COLO829 (cell line): ENCODE measurements at regions not wholly inside any gene's neighbourhood (a gene's known extent, or its start where the extent isn't known, plus 50 kb on each side); places are given as distances from the start of the nearest gene placed in this dataset.

Experiments used
- DNase-seq: peaks from one replicate; pipeline ENCODE4 v3.0.0; 2012; ENCODE audit warnings: low spot score

DNA sequence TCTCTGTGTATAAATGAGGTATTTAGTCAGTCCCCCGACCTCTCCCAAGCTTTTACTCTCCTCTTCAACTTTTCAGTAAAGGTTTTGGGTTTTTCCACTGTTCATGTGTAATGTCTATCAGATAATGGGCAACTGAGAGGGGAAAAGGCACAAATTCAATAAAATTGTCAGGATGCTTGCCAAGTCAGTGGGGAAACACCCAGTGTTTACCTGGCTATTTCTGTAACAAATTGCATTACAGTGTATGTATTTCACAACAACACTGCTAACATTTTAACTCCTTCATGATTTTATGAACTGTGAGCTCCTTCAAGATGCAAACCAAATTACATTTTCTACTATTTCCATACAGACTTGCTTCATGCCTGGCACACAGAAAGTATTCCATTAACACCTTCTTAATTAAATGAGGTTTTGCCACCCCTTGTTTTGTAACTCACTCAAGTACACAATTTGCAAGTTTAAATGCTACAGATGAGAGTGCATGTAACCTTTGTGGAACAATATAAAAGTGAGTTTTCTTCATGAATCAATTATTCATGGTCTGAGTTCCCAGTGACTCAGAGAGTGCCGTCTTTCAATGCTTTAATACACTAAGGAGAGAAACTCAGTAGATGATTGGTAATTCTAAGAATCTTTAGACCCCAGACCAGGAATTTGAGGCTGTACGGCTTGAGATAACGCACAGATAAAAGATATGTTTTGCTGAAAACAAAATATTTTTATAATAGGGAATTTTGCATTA lies 149.8 kb upstream of the TLL1 start:
- DNase-seq = no peak

DNA sequence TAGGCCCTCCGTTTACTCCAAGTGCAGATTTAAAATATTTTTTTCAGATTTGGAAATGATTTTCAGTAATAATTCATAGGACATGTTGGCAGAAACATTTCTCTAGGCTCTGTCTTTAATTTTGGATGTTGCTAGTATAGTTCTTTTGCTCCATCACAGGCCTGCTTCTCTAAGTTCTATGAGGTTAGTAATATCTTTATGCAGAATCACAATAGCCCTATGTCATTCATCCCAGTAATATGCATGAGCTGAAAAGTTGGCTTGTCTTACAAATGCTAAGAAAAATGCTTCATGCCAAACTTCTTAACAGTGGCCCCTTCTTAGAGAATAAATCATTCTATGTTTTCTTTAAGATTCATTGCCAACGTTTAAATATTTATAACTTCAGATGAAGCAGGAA lies 148.3 kb upstream of the TLL1 start:
- no peak for DNase-seq

DNA sequence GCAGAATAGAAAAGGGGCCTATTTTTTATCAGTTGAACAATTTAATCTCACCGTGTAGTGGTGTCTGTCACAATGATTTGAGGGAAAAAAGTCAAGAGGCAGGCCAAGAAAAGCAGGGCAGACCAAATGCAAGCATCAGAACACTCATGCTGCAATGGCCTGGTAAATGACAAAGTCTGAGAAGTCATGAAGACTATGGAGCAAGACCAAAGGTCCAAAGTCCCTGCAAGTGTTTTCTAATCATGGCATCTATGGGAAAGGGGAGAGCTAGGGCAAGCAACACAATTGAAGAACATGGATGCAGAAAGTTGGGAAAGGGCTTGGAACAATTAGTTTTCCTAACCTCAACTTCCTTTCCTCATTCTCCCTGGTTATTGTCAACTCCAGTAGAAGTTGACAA lies 147.7 kb upstream of the TLL1 start:
- DNase-seq = no peak

DNA sequence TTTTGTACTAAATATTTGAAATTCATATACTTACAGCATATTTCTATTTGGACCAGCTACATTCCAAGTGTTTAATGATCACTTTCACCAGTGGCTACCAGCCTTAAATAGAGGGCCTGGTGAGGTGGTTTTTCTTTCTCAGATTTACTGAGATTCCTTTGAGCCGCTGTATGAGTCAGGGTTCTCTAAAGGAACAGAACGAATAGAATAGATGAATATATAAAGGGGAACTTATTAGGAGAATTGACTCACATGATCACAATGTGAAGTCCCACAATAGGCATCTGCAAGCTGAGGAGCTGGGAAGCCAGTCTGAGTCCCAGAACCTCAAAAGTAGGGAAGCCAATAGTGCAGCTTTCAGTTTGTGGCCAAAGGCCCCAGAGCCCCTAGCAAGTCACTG lies 146.2 kb upstream of the TLL1 start:
- DNase-seq = no peak

DNA sequence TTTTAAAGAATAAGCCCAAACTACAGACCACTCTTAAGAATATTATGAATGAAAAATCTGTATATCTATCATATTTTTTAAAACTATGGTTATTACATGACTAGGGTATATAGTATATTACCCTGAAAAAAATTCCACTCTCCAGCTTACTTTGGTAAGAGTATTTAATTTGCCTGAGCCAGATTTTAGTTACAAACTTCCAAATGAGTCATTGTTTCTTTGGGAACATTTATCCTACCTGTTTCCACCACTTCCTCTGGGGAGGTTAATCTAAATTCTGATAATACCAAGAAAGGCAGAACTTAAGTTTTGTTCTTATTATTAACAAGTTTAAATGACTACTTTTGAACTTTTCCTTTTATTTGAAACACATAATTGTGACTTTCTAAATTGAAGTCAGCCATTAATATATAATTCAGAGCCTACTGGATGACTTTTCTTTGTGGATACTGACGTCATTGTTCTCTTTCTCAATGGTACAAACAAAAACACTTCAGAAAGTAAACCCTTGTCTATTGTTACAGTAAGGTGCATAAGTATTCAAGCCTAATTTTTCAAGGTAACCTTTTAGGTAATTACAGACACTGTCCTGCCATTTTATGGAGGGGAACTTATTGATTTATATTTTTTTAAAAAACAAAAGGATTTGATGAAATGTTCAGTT lies 135.6 kb upstream of the TLL1 start:
- DNase-seq = no peak

DNA sequence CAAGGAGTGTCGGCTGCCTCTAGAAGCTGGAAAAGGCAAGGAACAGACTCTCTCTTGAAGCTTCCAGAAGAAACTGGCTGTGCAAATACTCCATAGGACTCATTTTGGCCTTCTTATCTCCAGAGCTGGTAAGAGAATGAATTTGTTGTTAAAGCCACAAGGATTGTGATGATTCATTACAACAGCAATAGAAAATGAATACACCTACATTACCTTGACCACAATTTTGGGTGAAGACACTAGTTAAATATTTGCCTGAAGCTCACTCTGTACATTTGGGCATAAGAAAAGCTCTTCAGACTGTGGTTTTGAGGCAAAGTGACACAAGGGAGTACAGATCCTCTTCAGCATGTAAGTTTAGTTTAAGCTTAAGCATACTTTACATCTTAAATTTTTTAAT lies 134.5 kb upstream of the TLL1 start:
- DNase-seq = no peak

DNA sequence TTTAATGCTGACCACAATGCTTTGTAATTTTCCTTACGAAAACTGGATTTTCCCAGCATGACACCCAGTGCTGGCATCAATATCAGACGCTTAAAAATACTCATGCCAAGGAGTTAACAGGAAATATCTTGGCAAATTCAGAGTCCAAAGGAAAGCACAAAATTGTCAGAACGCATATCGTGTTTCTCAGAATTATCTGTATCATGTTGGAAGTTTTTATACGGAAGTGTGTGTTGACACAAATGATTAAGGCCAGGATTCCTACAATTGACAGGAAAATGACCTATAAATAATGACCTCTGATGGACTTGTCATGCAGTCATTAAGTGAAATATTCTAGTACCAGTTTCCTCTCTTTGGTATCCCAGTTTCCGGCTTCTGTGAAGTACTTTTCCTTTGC lies 132.1 kb upstream of the TLL1 start:
- no peak for DNase-seq

DNA sequence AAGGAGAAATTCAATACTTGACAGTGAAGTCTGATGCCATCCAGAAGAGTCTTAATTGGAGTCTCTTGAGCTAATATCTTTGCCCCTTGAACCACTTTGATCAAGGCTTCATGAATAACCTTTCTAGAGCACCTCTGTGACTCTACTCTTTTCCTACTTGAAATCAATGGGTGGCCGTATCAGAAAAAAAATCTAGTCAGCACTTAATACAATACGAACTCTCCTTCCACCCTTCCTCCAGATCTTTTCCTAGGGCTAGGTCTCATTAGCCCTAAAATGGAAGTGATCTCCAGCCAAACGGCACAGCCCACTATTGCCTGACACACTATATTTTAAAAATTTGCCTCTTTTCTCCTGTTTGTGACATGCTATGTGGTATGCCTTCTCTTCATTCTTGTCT lies 129.6 kb upstream of the TLL1 start:
- DNase-seq = no peak

DNA sequence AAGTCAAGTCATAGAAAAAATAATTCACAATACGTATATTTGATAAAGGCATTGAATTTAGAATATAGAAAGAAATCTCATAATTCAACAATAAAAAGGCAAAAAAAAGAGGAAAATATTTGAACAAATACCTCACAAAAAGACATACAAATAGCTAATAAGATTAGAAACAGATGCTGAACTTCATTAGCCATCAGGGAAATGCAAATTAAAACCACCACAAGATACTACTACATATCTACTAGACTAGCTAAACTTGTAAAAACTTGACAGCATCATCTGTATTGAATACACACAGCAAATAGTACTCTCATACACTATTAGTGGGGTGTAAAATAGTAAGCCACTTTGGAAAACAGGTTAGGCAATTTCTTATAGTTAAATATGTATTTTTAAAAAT lies 128.7 kb upstream of the TLL1 start:
- no peak for DNase-seq

DNA sequence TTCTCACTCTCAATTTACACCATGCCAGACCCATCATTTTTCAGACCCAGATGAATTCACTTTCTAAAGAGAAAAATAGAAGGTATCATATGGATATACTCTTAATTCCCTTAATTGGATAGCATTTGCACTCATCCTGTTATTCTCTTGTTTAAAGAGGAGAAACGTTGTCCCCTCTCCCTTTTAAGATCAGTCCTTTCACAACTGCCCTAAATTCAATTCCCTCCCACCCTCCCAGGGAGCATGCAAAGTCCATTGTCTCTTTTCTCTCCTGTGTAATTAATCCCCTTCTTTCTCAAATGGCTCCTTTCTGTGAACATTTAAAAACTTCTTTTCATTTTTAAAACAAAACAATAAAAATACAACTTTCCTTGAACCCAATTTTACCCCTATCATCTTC lies 124.7 kb upstream of the TLL1 start:
- DNase-seq = no peak

DNA sequence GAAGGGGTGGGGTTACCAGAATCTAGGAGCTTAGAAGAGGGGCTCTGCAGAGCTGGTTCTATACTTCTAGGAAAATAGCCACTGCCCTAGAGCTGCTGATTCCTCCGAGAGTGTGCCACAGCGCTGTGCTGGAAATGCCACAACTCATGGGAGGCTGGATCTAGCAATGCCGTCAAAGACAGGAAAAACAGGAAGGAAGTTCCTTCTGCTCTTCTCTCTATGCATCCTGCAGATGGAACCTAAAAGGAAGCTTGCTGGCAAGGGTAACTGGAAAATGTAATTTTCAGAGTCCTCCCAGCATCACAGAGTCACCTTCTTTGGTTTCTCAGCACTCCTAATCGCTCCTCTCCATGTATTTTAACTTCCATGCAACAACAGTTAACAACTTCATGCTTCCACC lies 121.2 kb upstream of the TLL1 start:
- DNase-seq = no peak

DNA sequence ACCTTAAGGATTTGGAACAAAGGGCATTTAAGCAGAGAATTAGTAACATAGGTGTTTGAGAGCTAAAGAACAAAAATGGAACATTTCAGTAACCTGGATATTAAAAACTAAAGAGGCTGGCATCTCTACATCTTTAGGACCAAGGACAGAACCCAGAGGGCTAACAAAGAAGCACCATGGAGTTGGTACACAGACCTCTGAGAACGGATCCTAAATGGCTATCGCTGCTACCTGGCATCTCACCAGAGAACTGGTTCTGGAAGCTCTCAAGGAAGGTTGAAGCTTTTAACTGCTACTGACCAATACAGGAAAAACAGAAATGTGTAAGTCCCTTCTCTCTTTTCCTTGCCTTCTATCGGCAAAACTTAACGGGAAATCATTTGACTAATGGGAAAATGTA lies 118.4 kb upstream of the TLL1 start:
- DNase-seq = no peak

DNA sequence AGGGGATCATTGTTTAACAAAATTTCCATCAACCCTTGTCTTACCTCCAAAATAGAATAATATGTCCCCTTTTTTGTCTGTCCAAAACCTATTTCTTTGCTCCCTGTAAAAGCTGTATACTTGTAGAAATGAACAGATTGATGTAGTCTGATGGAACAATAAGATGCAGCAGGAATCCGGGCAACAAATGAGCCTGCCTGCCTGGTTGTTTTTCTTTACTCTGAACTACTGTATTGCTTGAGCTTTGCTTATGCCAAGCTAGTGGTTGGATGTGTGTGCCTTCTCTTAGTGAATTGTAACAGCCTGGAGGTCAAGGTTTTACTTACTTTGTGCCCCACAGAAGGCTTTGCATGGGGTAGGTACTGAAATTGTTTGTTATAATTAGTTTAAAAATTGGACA lies 116.2 kb upstream of the TLL1 start:
- no peak for DNase-seq

DNA sequence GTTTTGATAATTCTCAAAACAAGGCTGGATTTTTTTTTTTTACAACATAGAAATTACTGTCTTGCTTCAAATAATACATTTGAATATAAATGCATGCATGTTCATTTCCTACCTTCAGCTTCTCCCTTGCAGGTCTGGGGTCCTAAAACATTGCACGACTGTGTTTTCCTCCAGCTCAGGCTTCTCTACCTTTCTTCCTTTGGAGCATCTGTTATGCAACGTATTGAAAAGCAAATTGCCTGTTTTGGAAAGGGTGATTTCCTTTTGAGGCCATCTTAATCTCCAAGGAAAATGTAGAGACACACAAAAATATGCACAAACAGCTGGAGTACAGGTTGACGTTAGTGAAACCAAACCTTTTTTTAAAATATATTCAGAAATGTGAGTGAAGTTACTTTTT lies 115.6 kb upstream of the TLL1 start:
- DNase-seq = no peak

DNA sequence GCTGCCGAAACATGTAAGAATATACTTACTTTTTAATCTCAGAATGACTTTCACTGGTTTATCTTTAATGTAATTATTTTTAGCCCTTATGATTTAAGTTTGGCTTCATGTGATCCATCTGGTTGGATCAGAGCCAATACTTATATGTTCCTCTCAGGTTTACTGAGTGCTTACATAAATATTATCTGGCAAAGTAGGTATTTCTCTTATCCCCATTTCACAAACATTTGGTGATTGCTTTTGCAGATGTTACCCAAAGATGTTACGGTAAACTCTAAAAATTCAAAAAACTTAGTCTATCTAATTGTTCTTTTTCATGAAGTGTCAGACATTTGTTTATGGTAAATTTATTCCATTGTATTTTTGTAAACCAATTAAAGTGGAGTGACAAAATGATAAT lies 115.0 kb upstream of the TLL1 start:
- DNase-seq = no peak

DNA sequence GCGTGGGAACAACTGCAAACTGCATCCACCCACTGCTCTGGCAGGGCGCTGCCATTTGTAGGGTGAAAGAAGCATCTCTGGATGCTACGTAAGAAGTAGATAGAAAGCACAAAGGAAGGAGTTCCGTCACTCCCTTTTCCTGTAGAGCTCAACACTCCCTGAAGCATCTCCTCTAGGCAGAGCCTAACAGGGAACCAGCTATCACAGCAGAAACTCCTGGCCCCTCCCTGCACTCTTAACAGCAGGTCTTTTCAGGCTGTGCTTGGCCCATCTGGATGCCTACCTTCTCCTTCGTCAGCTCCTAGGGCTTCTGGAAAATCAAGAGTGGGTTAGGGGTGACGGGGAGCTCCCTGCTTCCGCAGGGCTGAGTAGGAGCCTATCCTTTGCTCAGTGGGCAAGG lies 112.9 kb upstream of the TLL1 start:
- DNase-seq = no peak

DNA sequence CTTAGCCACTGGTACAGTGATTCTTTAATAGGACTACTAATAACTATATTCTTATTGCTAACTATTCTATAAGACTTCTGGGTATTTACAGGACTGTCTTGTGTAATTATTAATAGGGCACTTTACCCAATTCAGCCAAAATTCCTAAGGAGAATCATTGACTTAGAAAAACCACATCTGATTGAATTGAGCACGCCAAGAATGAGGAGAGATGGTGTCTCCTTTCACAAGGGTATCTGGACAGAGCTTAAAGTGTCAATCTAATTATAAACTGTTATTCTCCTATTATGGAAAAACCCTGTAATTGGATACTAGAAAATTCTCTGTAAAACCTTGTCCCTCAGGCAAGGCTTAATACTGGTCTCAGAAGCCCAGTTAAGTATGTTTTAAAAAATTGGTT lies 111.1 kb upstream of the TLL1 start:
- DNase-seq = no peak

DNA sequence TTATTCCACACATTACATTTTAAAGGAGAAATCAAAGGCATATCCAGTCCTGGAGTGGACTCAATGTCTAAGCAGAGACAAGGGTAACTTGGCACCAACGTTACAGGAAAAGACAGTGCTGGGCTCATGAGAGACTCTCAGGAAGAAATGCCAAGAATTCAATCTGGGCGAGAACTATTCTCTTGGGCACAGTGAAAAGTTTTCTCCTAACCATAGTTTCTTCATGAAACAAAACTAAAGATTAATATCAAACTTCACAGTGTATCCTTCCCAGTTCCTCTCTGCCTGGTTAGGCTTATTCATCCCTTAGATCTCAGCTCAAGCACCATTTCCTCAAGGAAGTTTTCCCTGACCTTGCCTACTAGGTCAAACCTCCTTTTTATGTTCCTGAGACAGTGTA lies 109.4 kb upstream of the TLL1 start:
- no peak for DNase-seq

DNA sequence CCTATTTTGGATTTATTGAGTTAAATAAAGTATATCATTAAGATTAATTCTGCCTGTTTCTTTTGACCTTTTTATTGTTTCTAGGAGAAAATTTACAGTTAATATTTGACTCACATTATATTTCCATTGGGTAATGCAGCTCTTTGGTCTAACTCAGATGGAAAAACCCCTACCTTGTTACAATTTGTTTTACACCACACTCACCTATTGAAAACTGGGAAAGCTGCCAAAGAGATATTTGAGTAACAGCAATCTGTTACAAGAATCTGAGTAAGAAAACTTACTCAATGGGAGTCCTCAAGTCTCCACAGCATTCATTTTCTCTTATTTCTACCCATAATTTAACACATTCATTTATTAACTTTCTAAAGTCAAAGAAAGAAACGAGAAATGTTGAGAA lies 108.0 kb upstream of the TLL1 start:
- DNase-seq = no peak

DNA sequence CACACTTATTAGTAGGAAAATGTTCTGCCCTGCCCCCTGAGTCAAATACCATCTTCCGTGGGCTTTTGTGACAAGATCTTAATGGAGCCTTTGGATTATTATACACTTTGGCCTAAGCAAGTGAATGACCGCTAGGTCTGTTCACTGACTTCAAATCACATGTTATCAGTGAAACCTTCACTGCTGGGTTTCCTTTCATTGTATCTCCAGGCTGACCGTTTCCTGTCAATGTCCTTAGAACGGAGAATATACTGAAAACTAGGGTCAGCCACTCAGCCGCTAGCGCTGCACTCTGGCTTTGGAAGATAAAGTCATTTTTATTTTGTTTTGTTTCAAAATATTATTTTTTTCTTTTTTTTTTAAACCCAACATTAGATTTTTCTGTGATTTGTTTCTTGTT lies 107.0 kb upstream of the TLL1 start:
- DNase-seq = no peak

DNA sequence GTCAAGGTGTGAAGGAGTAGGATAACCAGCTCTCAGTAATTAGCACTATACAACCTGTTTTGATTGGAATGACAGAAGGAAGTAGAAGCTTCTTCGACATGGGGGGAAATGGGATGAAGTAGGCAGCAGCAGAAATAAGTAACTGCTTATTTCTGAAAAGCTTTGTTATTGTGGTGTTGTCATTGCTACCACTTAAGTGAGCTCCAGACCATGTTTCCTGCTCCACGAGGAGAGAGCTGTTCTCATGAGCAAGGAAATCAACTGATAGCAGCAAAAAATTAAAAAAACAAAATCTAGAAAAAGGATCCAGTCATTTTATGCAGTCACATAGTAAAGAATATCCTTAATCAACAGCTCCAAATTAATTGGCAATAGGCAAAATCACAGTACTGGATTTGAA lies 106.1 kb upstream of the TLL1 start:
- no peak for DNase-seq

DNA sequence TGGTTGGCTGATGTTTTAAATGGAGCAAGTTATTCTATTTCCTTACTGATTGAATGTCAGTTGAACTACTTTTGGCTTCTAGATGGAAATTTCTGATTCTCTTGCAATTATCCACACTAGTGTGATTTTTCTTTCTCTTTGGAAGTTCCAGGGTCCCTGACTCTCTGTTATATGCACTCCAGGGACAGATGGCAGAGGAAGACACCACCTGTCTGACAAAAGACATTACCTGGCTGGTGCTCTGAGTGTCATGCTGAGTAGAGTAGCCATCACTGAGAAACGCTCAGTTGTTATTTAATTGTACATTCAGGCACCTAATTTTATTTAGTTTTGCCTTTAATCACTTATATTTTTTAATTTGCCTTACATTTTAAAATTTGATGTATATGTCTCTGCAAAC lies 105.4 kb upstream of the TLL1 start:
- DNase-seq = no peak

DNA sequence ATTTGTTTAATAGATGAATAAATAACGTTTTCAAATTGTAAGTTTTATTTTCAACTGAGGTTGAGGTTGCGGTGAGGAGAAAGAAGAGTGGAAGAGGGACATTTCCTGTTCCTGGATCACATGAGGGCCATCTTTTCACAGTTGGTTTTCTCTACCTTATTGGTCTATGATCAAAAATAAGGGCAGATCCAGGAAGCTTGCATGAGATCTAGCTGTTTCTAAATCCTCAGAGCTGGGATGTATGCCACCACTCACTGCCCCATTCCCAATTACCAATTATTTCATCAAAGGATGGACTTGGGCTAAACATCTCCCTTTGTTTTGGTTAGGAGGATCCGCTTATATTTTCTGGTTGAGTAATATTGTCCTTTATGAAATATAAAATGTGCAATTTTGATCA lies 104.8 kb upstream of the TLL1 start:
- DNase-seq = no peak

DNA sequence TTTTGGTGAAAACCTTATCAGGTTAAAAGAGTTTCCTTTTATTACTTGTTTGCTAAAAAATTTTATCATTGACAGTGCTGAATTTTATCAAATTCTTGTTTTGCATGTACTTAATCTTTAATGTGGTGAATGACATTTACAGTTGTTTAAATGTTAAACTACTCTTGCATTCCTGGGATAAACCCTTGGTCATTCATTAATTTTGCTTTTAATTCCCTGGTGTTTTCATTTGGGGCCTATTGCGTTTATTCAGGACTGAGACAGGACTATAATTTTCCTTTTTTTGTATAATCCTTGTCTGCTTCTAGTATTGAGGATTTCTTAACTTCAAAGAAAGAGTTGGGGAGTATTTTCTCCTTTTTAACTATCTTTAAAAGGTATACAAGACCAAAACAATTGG lies 98.7 kb upstream of the TLL1 start:
- DNase-seq = no peak
